HG03196 (cell line): ENCODE measurements at regions not wholly inside any gene's neighbourhood (a gene's known extent, or its start where the extent isn't known, plus 50 kb on each side); places are given as distances from the start of the nearest gene placed in this dataset.
"Not testable (repeated sequence)": the region's sequence is repeated elsewhere in the genome, so short reads cannot be mapped to it uniquely, and the experiment has no call there.

Experiments
- ATAC-seq: cut with Tn5 transposase; IDR thresholded peaks from one replicate; pipeline ENCODE4 v1.9.1; 2021; ENCODE audit not compliant: unreplicated experiment

- ATAC-seq: no peak
These were observed 1364.3 kb downstream of the EFNA5 start for GRCh38 chr5:106306313-106307028.

GRCh38 chr5:106303911-106304310, 1366.8 kb downstream of the EFNA5 start:
- ATAC-seq: no peak

GRCh38 chr5:106292654-106293053, 1378.1 kb downstream of the EFNA5 start:
- no peak for ATAC-seq

GRCh38 chr5:106290841-106291240, 1379.9 kb downstream of the EFNA5 start:
- no peak for ATAC-seq

- no peak for ATAC-seq
These were observed 1381.8 kb downstream of the EFNA5 start for GRCh38 chr5:106288979-106289378.

GRCh38 chr5:106277540-106278096, 1393.1 kb downstream of the EFNA5 start:
- ATAC-seq: no peak

GRCh38 chr5:106269252-106269843, 1401.4 kb downstream of the EFNA5 start:
- no peak for ATAC-seq

GRCh38 chr5:106267256-106267655, 1403.5 kb downstream of the EFNA5 start:
- no peak for ATAC-seq

GRCh38 chr5:106262395-106262794, 1408.3 kb downstream of the EFNA5 start:
- ATAC-seq: no peak

- not testable (repeated sequence) for ATAC-seq
These were observed 1411.2 kb downstream of the EFNA5 start for GRCh38 chr5:106259431-106260090.

GRCh38 chr5:106258591-106259125, 1412.1 kb downstream of the EFNA5 start:
- no peak for ATAC-seq

GRCh38 chr5:106254784-106255183, 1416.0 kb downstream of the EFNA5 start:
- no peak for ATAC-seq

GRCh38 chr5:106246044-106246745, 1424.5 kb downstream of the EFNA5 start:
- ATAC-seq: not testable (repeated sequence)

- ATAC-seq: no peak
These were observed 1429.3 kb downstream of the EFNA5 start for GRCh38 chr5:106241409-106241808.

- ATAC-seq: no peak
These were observed 1464.7 kb downstream of the EFNA5 start for GRCh38 chr5:106205916-106206571.

- ATAC-seq: no peak
These were observed 1468.7 kb downstream of the EFNA5 start for GRCh38 chr5:106202035-106202434.

- no peak for ATAC-seq
These were observed 1469.8 kb downstream of the EFNA5 start for GRCh38 chr5:106200971-106201370.

GRCh38 chr5:106195679-106196474, 1474.9 kb downstream of the EFNA5 start:
- ATAC-seq: no peak

GRCh38 chr5:106189121-106189809, 1481.5 kb downstream of the EFNA5 start:
- no peak for ATAC-seq
